Astrocyte of the hippocampus (primary cell): ENCODE measurements at regions not wholly inside any gene's neighbourhood (a gene's known extent, or its start where the extent isn't known, plus 50 kb on each side); places are given as distances from the start of the nearest gene placed in this dataset.

Source experiments
- DNase-seq: peaks from one replicate; pipeline ENCODE4 v3.0.0; 2011; ENCODE audit warnings: low read depth, low spot score

DNA sequence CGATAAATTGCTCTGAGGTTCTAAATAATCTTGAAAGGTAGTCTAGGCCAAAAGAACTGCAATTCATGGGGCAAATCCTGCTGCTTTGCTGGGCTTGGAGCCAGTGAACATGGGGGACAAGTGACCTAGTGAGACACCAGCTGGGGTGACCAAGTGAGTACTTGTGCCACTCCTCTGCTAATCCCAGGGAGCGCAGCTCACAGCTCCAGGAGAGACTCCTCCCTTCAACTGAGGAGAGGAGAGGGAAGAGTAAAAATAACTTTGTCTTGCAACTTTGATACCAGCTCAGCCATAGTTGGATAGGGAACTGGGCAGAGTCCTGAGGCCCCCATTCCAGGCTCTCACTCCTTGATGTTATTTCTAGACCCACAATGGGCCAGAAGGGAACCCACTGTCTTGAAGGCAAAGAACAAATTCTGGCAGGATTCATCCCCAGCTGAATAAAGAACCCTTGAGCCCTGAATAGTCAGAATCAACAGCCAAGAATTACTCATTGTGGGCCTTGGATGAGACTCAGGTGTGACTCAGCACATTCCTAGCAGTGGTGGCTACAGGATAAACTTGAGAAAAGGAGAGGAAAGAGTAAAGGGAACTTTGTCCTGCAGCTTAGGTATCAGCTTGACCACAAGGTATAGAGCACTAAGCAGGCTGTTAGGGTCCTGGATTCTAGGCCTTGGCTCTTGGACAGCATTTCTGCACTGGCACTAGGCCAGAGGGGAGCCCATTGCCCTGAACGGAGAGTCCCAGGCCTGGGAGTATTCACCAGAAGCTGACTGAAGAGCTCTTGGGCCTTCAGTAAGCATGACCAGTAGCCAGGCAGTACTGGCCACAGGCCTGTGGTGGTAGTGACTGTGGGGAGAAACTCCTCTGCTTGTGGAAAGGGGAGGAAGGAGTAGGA lies 288.3 kb upstream of the CDH18 start:
- peak; percentile 89 for DNase-seq

DNA sequence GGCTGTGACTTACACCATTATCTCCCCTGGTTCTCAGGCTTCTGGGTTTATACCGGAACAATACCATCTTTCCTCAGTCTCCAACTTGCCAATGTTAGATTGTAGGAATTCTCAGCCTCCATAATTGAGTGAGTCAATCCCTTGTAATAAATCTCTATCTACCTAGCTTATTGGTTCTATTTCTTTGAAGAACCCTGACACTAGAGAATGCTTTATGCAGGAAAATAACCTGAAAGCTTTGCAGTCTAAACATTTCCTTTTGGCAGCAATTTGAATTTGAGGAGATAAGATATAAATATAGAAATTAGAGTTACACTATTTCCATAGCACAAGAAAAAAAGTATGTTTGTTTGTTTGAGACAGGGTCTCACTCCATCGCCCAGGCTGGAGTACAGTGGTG lies 278.1 kb upstream of the CDH18 start:
- DNase-seq = peak; percentile 30

DNA sequence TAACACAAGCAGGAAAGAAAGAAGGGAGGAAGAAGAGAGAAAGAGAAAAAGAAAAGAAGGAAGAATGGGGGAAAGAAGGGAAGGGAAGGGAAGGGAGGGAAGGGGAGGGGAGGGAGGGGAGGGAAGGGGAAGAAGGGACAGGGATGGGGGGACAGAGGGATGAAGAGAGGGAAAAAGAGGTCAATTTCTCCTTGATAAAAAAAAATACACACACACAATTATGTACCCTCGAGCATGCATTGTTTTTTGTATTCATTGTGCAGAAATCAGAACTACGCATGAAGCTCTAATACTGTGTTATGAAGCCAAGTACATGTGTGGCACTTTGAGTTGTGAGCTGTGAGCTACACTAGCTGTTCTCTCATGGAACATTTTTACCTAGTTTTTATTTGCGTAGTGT lies 274.9 kb upstream of the CDH18 start:
- DNase-seq = no peak

DNA sequence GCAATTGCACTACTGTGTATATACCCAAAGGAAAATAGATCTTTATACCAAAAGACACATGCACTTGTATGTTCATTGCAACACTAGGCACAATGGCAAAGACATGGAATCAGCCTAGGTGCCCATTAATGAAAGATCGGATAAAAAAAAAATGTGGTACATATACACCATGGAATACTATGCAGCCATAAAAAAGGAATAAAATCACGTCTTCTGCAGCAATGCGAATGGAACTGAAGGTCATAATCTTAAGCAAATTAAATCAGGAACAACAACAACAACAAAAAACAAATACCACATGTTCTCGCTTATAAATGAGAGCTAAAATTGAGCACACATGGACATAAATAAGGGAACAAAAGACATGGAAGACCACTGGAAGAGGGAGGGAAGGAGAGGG lies 266.7 kb upstream of the CDH18 start:
- DNase-seq = no peak

DNA sequence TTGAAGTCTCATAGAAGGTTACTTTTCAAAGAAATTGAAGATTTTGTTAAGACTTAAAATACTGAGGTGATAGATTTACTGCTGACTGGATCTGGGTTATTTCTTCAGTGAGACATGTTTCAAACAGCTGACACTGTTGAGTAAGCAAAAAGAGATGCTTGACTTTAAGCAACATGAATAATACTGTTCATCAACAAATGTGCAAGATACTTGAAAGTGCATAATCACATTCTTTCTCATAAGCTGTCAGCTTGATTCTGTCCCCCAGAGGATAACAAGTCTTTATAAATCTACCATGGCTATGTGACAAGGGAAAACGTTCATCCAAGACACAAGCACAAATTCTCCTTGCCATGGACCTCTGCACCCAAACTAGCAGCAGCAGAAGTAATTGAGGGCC lies 260.1 kb upstream of the CDH18 start:
- DNase-seq = no peak

DNA sequence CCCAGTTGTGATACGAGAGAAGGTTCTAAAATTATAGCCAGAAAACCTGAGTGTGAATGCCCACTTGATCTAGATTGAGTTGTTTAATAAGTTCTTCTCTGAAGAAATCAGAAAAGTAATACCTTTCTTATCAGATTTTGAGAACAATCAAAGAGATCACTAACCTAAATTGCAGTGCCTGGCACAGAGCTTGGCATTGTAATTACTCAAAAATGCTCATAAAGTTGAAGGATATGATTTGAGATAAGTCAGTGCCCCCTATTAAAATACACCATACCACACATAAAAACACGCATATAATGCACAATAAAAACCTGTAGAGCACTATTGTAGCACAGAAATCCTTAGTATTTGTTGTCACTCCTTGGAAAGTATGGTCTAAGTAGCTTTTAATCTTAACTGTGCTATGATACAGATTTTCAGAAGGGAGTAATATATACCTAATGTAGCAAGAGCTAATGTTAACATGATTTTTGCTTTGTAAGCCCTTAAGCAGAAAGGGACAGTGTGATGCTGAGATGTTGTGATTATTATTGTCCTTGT lies 257.5 kb upstream of the CDH18 start:
- DNase-seq = no peak

DNA sequence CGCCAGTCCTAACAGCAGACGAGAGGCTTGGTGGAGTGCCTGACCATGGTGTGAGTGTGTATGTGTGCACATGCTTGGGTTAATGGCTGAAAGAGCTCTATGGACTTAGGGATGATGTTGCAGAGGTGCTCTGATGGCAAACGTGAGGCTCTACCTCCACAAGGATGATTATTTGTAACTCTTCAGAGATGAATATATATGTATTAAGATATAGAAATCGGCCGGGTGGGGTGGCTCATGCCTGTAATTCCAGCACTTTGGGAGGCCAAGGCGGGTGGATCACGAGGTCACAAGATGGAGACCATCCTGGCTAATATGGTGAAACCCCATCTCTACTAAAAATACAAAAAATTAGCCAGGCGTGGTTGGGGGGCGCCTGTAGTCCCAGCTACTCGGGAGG lies 253.4 kb upstream of the CDH18 start:
- no peak for DNase-seq

DNA sequence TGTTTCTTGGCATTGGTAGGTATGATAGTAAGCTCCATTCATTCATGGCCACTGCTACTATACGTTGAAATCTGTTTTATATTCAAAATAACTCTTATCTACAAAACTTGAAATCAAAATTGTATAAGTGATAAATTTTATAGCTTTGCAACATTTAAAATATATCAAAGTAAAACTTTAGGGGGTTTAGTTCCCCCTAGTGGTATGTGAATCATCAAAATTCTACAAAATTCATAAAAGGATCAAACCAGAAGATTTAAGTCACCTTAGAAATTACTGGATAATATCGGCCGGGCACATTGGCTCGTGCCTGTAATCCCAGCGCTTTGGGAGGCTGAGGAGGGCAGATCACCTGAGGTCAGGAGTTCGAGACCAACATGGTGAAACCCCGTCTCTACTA lies 243.0 kb upstream of the CDH18 start:
- no peak for DNase-seq

DNA sequence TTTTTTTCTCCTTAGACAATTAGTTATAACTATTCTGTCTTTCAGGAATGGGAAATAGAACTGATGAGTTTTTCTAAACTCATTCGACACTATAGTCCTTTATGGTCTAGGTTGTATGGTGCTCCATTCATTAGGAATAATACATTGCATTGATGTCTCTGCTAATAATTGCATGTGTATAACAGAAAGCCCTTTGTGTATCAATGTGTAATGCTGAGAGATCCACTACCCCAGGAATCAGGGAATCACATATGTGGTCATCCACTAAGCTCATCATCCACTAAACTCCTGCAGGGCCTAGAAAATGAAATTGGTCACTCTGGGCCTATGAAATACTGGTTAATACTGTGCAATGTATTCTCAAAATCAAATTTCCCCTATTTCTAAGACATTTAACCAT lies 242.0 kb upstream of the CDH18 start:
- DNase-seq = no peak

DNA sequence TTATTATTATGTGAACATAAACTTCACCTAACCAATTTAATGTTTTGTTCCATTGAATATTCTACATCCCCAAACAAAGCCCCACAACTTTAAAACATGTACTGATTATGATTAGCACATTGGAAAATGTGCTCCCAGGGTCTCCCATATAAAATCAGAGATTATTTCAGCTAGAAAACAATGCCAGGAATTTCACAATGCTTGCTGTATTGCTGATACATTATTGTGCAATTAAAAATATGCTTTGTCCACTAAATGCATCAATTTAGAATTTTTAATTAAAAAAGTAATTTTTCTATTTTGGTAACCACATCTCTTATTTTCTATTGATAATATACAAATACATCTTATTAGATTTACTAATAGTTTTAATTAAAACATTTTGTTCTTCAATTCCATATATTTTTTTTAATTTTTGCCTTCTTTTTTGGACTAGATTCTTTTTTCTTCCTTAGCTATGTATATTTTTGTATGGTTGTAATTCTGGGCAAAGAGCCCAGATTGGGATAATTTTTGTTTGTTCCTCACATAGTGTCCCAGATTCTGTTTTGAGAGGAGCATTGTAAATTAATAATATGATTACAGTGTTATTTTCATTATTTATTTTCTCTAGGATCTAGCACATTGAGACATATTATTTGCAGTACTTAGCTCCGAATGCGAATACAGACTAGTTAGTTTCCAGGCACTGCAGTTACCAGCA lies 241.5 kb upstream of the CDH18 start:
- no peak for DNase-seq

DNA sequence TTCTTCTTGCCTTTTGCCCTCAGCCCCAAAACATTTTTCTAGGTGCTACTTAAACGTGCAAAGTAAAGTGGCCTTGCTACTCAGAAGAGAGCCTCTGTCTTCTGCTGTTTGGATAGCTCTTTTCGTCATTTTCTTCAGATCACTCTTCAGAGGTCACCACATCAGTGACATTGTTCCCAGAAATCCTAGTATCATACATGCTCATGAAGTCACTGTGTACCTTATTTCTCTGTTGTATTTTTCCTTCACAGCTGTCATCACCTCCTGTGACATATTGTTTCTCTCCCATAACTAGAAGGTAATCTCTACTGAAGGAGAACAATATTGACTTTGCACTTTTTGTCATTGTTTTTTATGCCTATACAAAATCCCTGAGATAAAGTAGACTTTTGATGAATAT lies 237.0 kb upstream of the CDH18 start:
- no peak for DNase-seq

DNA sequence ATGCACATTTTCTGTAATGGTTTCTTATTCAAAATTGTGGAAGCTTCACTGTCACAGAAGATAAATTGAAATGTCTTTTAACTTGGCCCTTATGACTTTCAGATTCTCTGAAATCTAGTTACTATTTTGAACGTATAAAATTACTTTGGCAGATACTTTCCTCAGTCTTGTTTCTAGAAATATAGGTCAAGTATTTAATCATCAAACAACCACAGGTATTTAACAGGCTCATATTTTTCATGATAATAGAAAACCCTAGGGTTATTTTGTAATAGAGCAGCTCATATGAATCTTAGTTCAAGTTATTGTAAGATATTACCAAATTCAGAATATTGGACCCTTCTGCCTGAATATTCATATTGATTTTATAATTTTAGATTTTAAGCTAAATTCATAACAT lies 236.0 kb upstream of the CDH18 start:
- DNase-seq = no peak

DNA sequence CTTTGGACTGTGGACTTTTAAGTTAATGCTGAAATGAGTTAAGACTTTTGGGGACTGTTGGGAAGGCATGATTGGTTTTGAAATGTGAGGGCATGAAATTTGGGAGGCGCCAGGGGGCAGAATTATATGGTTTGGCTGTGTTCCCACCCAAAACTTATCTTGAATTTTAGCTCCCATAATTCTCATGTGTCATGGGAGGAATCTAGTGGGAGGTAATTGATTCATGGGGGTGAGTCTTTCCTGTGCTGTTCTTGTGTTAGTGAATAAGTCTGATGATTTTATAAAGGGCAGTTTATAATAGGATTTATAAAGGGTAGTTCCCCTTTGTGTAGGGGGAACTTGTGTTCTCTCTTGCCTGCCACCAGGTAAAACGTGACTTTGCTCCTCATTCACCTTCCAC lies 235.5 kb upstream of the CDH18 start:
- no peak for DNase-seq

DNA sequence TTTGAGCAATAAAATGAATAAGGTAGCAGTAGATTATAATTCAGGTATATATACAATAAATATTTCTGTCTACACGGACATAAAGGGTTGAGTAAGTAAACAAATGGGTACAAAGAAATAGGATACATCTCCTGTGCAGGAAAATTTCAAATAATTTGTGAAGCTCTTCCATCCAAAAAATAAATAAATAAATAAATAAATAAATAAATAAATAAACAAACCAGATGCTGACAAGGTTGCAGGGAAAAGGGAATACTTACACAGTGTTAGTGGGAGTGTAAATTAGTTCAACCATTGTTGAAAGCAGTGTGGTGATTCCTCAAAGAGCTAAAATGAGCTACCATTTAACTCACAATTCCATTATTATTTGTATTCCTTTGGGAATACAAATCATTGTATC lies 227.3 kb upstream of the CDH18 start:
- DNase-seq = no peak

DNA sequence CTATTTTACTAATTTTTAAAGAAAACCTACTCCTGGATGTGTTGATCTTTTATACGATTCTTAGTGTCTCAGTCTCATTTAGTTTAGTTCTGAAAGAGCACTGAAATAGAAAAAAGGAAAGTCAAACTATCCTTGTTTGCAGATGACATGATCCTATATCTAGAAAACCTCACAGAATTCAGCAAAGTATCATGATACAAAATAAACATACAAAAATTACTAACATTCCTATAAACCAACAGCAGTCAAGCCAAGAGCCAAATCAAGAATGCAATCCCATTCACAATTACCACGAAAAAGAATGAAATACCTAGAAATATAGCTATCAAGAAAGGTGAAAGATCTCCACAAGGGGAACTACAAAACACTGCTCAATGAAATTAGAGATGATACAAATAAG lies 225.8 kb upstream of the CDH18 start:
- peak; percentile 17 for DNase-seq

DNA sequence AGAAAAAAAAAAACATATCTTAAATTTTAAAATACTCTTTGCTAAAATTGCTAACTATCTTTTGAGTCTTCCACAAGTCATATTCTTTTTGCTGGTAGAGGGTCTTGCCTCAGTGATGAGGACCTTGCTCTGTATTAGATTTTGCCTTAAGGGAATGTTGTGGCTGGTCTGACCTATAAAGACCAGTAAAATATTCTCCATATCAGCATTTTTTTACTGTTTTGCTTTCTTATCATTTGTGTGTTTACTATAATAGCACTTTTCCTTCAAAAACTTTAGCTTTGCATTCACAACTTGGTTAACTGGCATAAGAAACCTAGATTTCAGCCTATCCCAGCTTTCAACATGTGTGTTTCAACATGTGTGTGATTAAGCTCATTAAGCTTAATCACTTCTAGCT lies 224.7 kb upstream of the CDH18 start:
- no peak for DNase-seq

DNA sequence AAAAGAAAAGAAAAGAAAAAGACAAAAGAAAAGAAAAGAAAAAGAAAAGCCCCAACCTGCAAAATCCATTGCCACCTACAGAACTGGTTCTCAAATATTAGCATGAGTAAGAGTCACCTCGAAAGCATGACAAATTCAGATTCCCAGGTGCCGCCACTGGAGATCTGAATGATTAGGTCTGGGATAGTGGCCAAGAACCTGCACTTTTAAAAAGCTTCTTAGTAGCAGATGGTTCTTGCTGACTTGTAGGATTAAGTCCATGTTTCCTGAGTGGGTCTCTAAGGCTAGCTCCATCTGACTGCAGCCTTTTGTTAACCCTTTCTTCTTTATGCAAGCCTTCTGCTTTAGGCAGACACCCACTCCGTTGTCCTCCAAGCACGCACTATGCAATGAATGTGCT lies 178.5 kb upstream of the CDH18 start:
- DNase-seq = peak; percentile 12

DNA sequence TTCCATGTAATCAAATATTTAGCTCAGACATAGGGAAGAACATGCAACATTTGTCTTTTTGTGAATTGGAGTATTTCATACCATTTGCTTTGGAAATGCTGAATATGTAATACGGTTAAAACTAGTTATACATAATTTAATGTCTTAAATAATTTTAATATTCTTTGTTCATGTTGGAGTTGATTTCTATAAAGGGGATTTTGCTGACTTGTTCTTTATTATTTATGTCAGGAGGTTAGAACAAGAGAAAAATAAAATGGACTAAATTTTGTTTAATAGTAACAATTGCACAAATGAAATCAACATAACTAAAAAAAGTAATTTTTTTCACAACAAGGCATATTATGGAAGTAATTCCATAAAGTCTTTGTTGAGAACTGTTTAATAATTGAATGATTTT lies 170.0 kb upstream of the CDH18 start:
- no peak for DNase-seq

DNA sequence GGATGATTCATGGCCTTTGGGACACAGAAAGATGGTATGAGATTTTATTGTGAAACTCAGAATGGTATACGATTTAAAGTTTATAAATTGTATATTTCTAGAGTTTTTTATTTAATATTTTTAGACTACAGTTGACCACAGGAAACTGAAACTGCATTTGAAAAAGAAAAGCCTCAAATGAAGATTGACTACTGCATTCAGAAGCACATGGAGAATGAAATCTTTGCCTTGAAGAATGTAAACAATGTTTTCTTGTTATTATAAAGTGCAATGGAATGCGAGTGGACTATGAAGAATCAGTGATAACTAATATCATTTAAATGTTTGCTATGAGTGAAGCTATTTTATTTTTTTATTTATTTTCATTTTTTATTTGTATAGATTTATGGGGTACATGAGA lies 169.1 kb upstream of the CDH18 start:
- DNase-seq = peak; percentile 0

DNA sequence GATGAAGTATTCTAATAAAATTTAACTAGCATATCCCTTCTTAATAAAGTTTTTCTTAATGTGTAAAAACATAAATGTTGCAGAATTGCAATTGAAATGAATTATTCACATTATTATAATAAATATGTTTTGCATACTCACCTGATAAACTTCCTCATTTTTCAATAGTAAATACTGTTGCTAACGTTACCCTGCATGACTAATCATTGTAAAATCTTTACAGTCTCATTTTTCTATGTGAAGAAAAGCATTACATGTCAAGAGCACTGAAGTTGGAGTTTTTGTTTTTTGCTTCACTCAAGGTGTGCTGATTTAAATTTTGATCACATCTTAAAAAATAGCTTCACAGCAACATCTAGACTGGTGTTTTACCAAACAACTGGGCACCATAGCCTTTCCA lies 157.2 kb upstream of the CDH18 start:
- no peak for DNase-seq

DNA sequence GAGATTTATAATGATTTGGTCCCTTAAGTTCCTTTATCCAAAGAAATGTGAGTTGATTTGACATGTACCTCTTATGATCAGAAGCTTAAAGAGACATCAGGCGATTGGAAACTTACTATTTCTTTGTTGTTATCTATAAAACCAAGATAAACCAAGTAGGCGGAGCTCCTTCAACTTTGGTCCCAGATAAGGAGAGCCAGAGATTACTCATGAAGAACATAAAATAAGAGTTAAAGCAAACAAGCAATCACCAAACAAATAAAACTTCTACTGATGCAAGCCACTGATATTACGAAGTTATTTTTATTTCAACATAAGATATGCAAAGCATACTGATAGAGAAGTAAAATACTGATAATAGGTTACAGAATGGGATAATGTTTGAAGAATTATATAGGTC lies 141.5 kb upstream of the CDH18 start:
- no peak for DNase-seq

DNA sequence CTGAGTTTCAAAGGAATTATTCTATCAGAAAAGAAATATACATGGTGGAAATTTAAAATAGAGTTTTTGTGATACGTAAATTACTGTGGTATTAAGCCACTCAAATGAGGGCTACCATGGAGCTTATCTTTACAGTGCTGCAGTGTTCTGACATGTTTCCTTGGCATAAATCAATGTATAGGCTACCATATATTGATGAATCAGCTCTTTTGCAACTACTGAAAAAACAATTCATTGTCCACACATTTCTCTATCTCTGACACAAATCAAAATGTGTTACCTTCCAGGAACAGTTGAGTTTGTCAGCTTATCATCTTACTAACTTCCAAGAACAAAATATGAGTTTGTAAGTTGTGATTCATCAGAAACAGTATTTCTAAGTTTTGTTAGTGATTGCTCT lies 140.3 kb upstream of the CDH18 start:
- DNase-seq = no peak

DNA sequence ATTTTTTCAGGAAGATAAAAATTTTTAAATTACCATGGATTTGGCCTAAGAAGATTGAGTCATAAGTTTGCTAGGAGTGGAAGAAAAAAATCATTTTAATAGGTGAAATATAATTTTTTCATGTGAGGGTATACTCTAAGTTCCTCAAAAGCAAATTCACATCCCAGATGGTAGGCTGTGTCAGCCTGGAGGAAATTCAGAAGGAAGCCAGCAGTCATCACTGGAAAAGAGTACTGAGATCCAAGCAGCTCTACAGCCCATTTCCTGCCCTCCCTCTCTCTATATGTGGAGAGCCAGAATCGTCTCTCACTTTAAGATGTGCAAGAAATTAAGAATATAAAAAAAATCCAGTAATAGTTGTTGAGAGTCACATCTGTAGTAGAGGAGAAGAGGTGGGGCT lies 126.5 kb upstream of the CDH18 start:
- DNase-seq = no peak
